ENCODE measurements at regions not wholly inside any gene's neighbourhood (a gene's known extent, or its start where the extent isn't known, plus 50 kb on each side); places are given as distances from the start of the nearest gene placed in this dataset.
"Not testable (repeated sequence)": the region's sequence is repeated elsewhere in the genome, so short reads cannot be mapped to it uniquely, and the experiment has no call there.

DNA sequence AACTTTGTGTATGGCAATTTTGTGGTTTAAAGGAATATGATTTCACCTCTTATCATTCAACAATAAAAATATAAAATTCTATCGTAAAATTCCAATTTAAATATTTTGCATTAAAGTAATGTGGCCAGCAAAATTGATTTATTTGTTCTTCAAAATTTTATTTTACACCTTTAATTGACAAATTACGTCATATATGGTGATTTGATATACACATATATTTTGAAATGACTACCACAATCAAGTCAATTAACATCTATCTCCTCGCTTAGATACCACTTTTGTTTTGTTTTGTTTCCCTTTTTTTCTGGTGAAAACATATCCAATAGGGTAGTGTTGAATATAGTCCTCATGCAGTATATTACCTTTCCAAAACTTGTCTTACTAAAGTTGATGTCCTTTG, 467.6 kb upstream of the HS3ST5 start:
- no peak overlapping the region for H3K27ac ChIP-seq (ENCODE audit: low read length)

GRCh38 chr6:114805426-114805825, 462.6 kb upstream of the HS3ST5 start:
- not testable (repeated sequence) for H3K4me1 ChIP-seq (ENCODE audit: insufficient read depth, low read length); H3K27me3 ChIP-seq (ENCODE audit: insufficient read depth, low read length); H3K9me3 ChIP-seq (ENCODE audit: insufficient read depth, low read depth, low read length); H3K27ac ChIP-seq (ENCODE audit: low read length); H3K4me3 ChIP-seq (ENCODE audit: low read length); H3K36me3 ChIP-seq (ENCODE audit: insufficient read depth, low read depth, low read length); H3K9ac ChIP-seq (ENCODE audit: low read depth, low read length)

More for the DNA sequence above, 467.6 kb upstream of the HS3ST5 start:
- no peaks in the 10 kb centered on the region for H3K36me3 ChIP-seq (ENCODE audit: insufficient read depth, low read depth, low read length)
- no peaks in the 10 kb centered on the region for H3K27me3 ChIP-seq (ENCODE audit: insufficient read depth, low read length)
- H3K4me1 ChIP-seq (ENCODE audit: insufficient read depth, low read length): no peaks in the 10 kb centered on the region
- no peak overlapping the region for H3K9ac ChIP-seq (ENCODE audit: low read depth, low read length)
- 0 out of 2 replicates have a peak, but pooled peaks cover 6% of the 10 kb centered on the region for H3K9me3 ChIP-seq (ENCODE audit: insufficient read depth, low read depth, low read length)
- no peak overlapping the region for H3K4me3 ChIP-seq (ENCODE audit: low read length)

GRCh38 chr6:114796576-114796975, 453.8 kb upstream of the HS3ST5 start:
- no peak overlapping the region for H3K9ac ChIP-seq (ENCODE audit: low read depth, low read length)
- H3K36me3 ChIP-seq (ENCODE audit: insufficient read depth, low read depth, low read length): no peaks in the 10 kb centered on the region

DNA sequence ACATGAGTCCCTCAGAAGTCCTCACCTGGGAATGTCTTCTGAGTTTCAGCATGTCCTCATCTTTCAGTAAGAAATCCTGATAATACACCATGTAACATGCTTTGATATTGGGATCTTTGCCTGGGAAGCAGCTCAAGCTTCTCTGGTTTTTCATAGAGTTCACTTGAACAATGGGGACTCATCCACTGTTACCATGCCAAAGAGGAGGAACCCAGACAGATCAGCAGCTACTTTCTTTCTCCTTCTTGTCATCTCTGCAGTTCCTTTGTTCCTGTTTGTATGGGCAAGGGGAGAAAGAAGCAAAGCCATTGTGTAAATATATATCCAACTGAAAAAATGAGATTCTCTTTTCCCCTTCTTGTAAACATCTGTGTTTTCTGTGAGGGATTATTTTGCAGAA, 450.6 kb upstream of the HS3ST5 start:
- H3K9me3 ChIP-seq (ENCODE audit: insufficient read depth, low read depth, low read length): no peaks in the 10 kb centered on the region
- no peak overlapping the region for H3K9ac ChIP-seq (ENCODE audit: low read depth, low read length)
- no peak overlapping the region for H3K27ac ChIP-seq (ENCODE audit: low read length)
- no peak overlapping the region for H3K4me3 ChIP-seq (ENCODE audit: low read length)
- no peaks in the 10 kb centered on the region for H3K4me1 ChIP-seq (ENCODE audit: insufficient read depth, low read length)
- H3K27me3 ChIP-seq (ENCODE audit: insufficient read depth, low read length): no peaks in the 10 kb centered on the region
- H3K36me3 ChIP-seq (ENCODE audit: insufficient read depth, low read depth, low read length): no peaks in the 10 kb centered on the region

More at GRCh38 chr6:114796576-114796975, 453.8 kb upstream of the HS3ST5 start:
- Histone ChIP-seq H3K4me3 (ENCODE audit: low read length) (no peak overlapping the region), H3K9me3 (ENCODE audit: insufficient read depth, low read depth, low read length) (no peaks in the 10 kb centered on the region), H3K4me1 (ENCODE audit: insufficient read depth, low read length) (no peaks in the 10 kb centered on the region), H3K27ac (ENCODE audit: low read length) (no peak overlapping the region), H3K27me3 (ENCODE audit: insufficient read depth, low read length) (no peaks in the 10 kb centered on the region)

- H3K4me1 ChIP-seq (ENCODE audit: insufficient read depth, low read length): no peaks in the 10 kb centered on the region
- H3K4me3 ChIP-seq (ENCODE audit: low read length): no peak overlapping the region
- no peaks in the 10 kb centered on the region; the same call in 1 of the 2 replicates for H3K9me3 ChIP-seq (ENCODE audit: insufficient read depth, low read depth, low read length)
- H3K27ac ChIP-seq (ENCODE audit: low read length): no peak overlapping the region
- no peak overlapping the region for H3K9ac ChIP-seq (ENCODE audit: low read depth, low read length)
- H3K36me3 ChIP-seq (ENCODE audit: insufficient read depth, low read depth, low read length): no peaks in the 10 kb centered on the region
- H3K27me3 ChIP-seq (ENCODE audit: insufficient read depth, low read length): no peaks in the 10 kb centered on the region
These were observed 442.7 kb upstream of the HS3ST5 start for GRCh38 chr6:114785235-114786127.

DNA sequence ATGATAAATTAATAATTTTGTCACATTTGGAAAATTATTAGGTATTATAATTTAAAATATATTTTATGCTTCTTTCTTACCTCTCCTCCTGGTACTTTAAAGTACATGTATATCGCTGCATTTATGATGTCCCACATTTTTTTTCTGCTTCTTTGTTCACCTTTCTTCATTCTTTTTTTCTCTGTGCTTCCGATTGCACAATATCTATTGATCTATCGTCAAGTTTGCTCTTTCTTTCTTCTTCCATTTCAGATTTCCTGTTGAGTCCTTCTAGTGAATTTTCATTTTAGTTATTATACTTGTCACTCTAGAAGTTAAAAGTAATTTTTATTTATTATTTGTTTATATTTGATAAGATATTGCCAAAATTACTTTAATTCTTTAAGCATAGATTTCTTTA, 441.0 kb upstream of the HS3ST5 start:
- Histone ChIP-seq H3K27me3 (ENCODE audit: insufficient read depth, low read length) (no peaks in the 10 kb centered on the region), H3K9ac (ENCODE audit: low read depth, low read length) (no peak overlapping the region), H3K27ac (ENCODE audit: low read length) (no peak overlapping the region), H3K9me3 (ENCODE audit: insufficient read depth, low read depth, low read length) (no peaks in the 10 kb centered on the region; the same call in 1 of the 2 replicates), H3K4me3 (ENCODE audit: low read length) (no peak overlapping the region), H3K4me1 (ENCODE audit: insufficient read depth, low read length) (no peaks in the 10 kb centered on the region), H3K36me3 (ENCODE audit: insufficient read depth, low read depth, low read length) (no peaks in the 10 kb centered on the region)

DNA sequence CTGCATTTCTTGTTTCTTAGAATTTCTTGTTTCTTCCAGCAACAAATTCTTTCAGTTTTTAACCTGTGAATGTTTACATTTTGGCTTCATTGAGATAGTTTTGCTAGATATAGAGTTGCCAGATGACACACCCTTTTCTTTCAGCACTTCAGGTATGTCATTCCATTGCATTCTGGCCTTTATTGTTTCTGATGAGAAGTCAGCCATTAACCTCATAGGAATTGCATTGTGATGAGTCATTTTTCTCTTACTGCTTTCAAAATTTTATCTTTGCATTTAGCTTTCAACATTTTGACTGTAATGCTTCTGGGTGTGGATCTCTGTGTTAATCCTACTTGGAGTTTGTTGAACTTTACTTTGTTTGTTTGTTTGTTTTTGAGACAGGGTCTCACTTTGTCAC, 440.3 kb upstream of the HS3ST5 start:
- H3K36me3 ChIP-seq (ENCODE audit: insufficient read depth, low read depth, low read length): no peaks in the 10 kb centered on the region
- no peaks in the 10 kb centered on the region; the same call in 1 of the 2 replicates for H3K9me3 ChIP-seq (ENCODE audit: insufficient read depth, low read depth, low read length)
- no peak overlapping the region for H3K27ac ChIP-seq (ENCODE audit: low read length)
- no peaks in the 10 kb centered on the region for H3K4me1 ChIP-seq (ENCODE audit: insufficient read depth, low read length)
- H3K27me3 ChIP-seq (ENCODE audit: insufficient read depth, low read length): no peaks in the 10 kb centered on the region
- H3K9ac ChIP-seq (ENCODE audit: low read depth, low read length): no peak overlapping the region
- H3K4me3 ChIP-seq (ENCODE audit: low read length): no peak overlapping the region

- no peaks in the 10 kb centered on the region for H3K36me3 ChIP-seq (ENCODE audit: insufficient read depth, low read depth, low read length)
- no peaks in the 10 kb centered on the region for H3K4me1 ChIP-seq (ENCODE audit: insufficient read depth, low read length)
- H3K27me3 ChIP-seq (ENCODE audit: insufficient read depth, low read length): no peaks in the 10 kb centered on the region
- no peak overlapping the region for H3K4me3 ChIP-seq (ENCODE audit: low read length)
- no peak overlapping the region for H3K9ac ChIP-seq (ENCODE audit: low read depth, low read length)
- no peak overlapping the region for H3K27ac ChIP-seq (ENCODE audit: low read length)
- no peaks in the 10 kb centered on the region for H3K9me3 ChIP-seq (ENCODE audit: insufficient read depth, low read depth, low read length)
These were observed 422.0 kb upstream of the HS3ST5 start for GRCh38 chr6:114764866-114765265.

DNA sequence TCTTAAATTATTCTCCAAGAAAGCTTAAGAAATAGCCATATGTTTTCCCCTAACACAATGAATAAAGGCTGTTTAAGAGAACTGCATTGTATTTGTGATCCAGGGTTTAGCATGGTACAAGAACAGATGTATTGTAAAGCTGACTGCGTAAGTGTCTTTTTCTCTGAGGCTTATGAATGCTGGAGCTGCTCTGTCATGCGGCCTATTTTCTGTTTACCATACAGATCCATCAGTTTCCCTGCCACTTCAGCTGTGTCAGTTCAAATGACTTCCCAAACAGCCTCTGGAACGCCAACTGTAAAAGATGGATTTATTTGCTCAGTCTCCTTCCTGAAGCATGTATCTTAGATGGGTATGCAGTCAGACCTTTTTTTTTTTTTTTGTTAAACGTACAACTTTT, 419.3 kb upstream of the HS3ST5 start:
- H3K36me3 ChIP-seq (ENCODE audit: insufficient read depth, low read depth, low read length): no peaks in the 10 kb centered on the region
- no peak overlapping the region for H3K27ac ChIP-seq (ENCODE audit: low read length)
- H3K9ac ChIP-seq (ENCODE audit: low read depth, low read length): no peak overlapping the region
- H3K9me3 ChIP-seq (ENCODE audit: insufficient read depth, low read depth, low read length): no peaks in the 10 kb centered on the region
- no peaks in the 10 kb centered on the region for H3K4me1 ChIP-seq (ENCODE audit: insufficient read depth, low read length)
- H3K27me3 ChIP-seq (ENCODE audit: insufficient read depth, low read length): no peaks in the 10 kb centered on the region
- no peak overlapping the region for H3K4me3 ChIP-seq (ENCODE audit: low read length)

GRCh38 chr6:114747995-114748625, 405.3 kb upstream of the HS3ST5 start:
- H3K9me3 ChIP-seq (ENCODE audit: insufficient read depth, low read depth, low read length): no peaks in the 10 kb centered on the region

GRCh38 chr6:114740547-114740946, 397.7 kb upstream of the HS3ST5 start:
- no peaks in the 10 kb centered on the region for H3K27me3 ChIP-seq (ENCODE audit: insufficient read depth, low read length)

More at GRCh38 chr6:114747995-114748625, 405.3 kb upstream of the HS3ST5 start:
- no peaks in the 10 kb centered on the region for H3K4me1 ChIP-seq (ENCODE audit: insufficient read depth, low read length)
- H3K36me3 ChIP-seq (ENCODE audit: insufficient read depth, low read depth, low read length): no peaks in the 10 kb centered on the region
- H3K27me3 ChIP-seq (ENCODE audit: insufficient read depth, low read length): no peaks in the 10 kb centered on the region
- H3K27ac ChIP-seq (ENCODE audit: low read length): no peak overlapping the region
- H3K4me3 ChIP-seq (ENCODE audit: low read length): no peak overlapping the region
- H3K9ac ChIP-seq (ENCODE audit: low read depth, low read length): no peak overlapping the region

GRCh38 chr6:114739656-114740055, 396.8 kb upstream of the HS3ST5 start:
- Histone ChIP-seq H3K9me3 (ENCODE audit: insufficient read depth, low read depth, low read length) (no peaks in the 10 kb centered on the region), H3K4me3 (ENCODE audit: low read length) (no peak overlapping the region), H3K9ac (ENCODE audit: low read depth, low read length) (no peak overlapping the region), H3K36me3 (ENCODE audit: insufficient read depth, low read depth, low read length) (no peaks in the 10 kb centered on the region), H3K27me3 (ENCODE audit: insufficient read depth, low read length) (no peaks in the 10 kb centered on the region), H3K27ac (ENCODE audit: low read length) (no peak overlapping the region), H3K4me1 (ENCODE audit: insufficient read depth, low read length) (no peaks in the 10 kb centered on the region)

More at GRCh38 chr6:114740547-114740946, 397.7 kb upstream of the HS3ST5 start:
- Histone ChIP-seq H3K4me1 (ENCODE audit: insufficient read depth, low read length) (no peaks in the 10 kb centered on the region), H3K9me3 (ENCODE audit: insufficient read depth, low read depth, low read length) (no peaks in the 10 kb centered on the region), H3K36me3 (ENCODE audit: insufficient read depth, low read depth, low read length) (no peaks in the 10 kb centered on the region), H3K4me3 (ENCODE audit: low read length) (no peak overlapping the region), H3K9ac (ENCODE audit: low read depth, low read length) (no peak overlapping the region), H3K27ac (ENCODE audit: low read length) (no peak overlapping the region)

All from iPS-20b (cell line).